IMR-90 (cell line): ENCODE measurements at regions not wholly inside any gene's neighbourhood (a gene's known extent, or its start where the extent isn't known, plus 50 kb on each side); places are given as distances from the start of the nearest gene placed in this dataset.

Experiments used
- BHLHE40 ChIP-seq: fragments of 150-350 bp; IDR thresholded peaks from 2 replicates; pipeline ENCODE4 v1.6.1; 2016; ENCODE audit warnings: mild to moderate bottlenecking, low read depth, low read length
- CEBPB ChIP-seq: IDR thresholded peaks from 2 replicates; pipeline ENCODE4 v1.6.1; 2012; ENCODE audit warnings: low read depth, low read length, improper control_type of control experiment
- CHD1 ChIP-seq: IDR thresholded peaks from 2 replicates; pipeline ENCODE4 v1.6.1; 2012; ENCODE audit warnings: low read depth, low read length, improper control_type of control experiment
- CTCF ChIP-seq: conservative IDR thresholded peaks from 2 replicates; pipeline ENCODE4 v1.5.1; 2012; ENCODE audit warnings: mild to moderate bottlenecking, low read depth, low read length, improper control_type of control experiment
- ELK1 ChIP-seq: fragments of 150-350 bp; IDR thresholded peaks from 2 replicates; pipeline ENCODE4 v1.6.1; 2016; ENCODE audit warnings: low read depth, mild to moderate bottlenecking, low read length, moderate library complexity, borderline replicate concordance
- MAFK ChIP-seq: IDR thresholded peaks from 2 replicates; pipeline ENCODE4 v1.6.1; 2012; ENCODE audit warnings: low read depth, low read length, improper control_type of control experiment
- POLR2A ChIP-seq: IDR thresholded peaks from 2 replicates; pipeline ENCODE4 v1.6.1; 2012; ENCODE audit warnings: mild to moderate bottlenecking, low read depth, low read length
- RAD21 ChIP-seq: IDR thresholded peaks from 2 replicates; pipeline ENCODE4 v1.6.1; 2012; ENCODE audit warnings: low read length, improper control_type of control experiment
- RFX5 ChIP-seq: IDR thresholded peaks from 2 replicates; pipeline ENCODE4 v1.8.0; 2012; ENCODE audit warnings: low read depth, mild to moderate bottlenecking, low read length, moderate library complexity
- USF2 ChIP-seq: fragments of 150-350 bp; IDR thresholded peaks from 2 replicates; pipeline ENCODE4 v1.6.1; 2017; ENCODE audit warnings: mild to moderate bottlenecking, antibody characterized with exemption, low read length, low read depth

- TF ChIP-seq CTCF: no peak
- TF ChIP-seq BHLHE40: no peak
- TF ChIP-seq ELK1: no peak
- no peak for TF ChIP-seq POLR2A
- TF ChIP-seq CEBPB: no peak
- no peak for TF ChIP-seq CHD1
- no peak for TF ChIP-seq USF2
- TF ChIP-seq RAD21: no peak
- no peak for TF ChIP-seq MAFK
- TF ChIP-seq RFX5: no peak
Observed at GRCh38 chr1:37244815-37245214, 210.5 kb upstream of the GRIK3 start.
